ENCODE measurements at regions not wholly inside any gene's neighbourhood (a gene's known extent, or its start where the extent isn't known, plus 50 kb on each side); places are given as distances from the start of the nearest gene placed in this dataset.
"Not testable (repeated sequence)": the region's sequence is repeated elsewhere in the genome, so short reads cannot be mapped to it uniquely, and the experiment has no call there.

- DNase-seq, result no peak
Observed at GRCh38 chr14:21791749-21792148, 118.1 kb upstream of the OR4E1 start.

- not testable (repeated sequence) for DNase-seq
Observed at GRCh38 chr14:21788687-21789086, 115.1 kb upstream of the OR4E1 start.

- not testable (repeated sequence) for DNase-seq
Observed at GRCh38 chr14:21787242-21787641, 113.6 kb upstream of the OR4E1 start.

- DNase-seq, result no peak
Observed at GRCh38 chr14:21781543-21781942, 107.9 kb upstream of the OR4E1 start.

- DNase-seq, result no peak
Observed at GRCh38 chr14:21780429-21781084, 106.9 kb upstream of the OR4E1 start.

- DNase-seq, result no peak
Observed at GRCh38 chr14:21771671-21772070, 98.1 kb upstream of the OR4E1 start.

GRCh38 chr14:21768875-21769257, 95.2 kb upstream of the OR4E1 start:
- no peak for DNase-seq

- peak; percentile 15 for DNase-seq
Observed at GRCh38 chr14:21768116-21768874, 94.7 kb upstream of the OR4E1 start.

- not testable (repeated sequence) for DNase-seq
Observed at GRCh38 chr14:21760360-21760759, 86.7 kb upstream of the OR4E1 start.

- DNase-seq, result no peak
Observed at GRCh38 chr14:21749306-21749868, 75.8 kb upstream of the OR4E1 start.

- DNase-seq, result peak; percentile 46
Observed at GRCh38 chr14:21748869-21749303, 75.3 kb upstream of the OR4E1 start.

- no peak for DNase-seq
Observed at GRCh38 chr14:21735639-21736307, 62.2 kb upstream of the OR4E1 start.

GRCh38 chr14:21735200-21735599, 61.6 kb upstream of the OR4E1 start:
- DNase-seq, result no peak

GRCh38 chr14:21734457-21735074, 60.9 kb upstream of the OR4E1 start:
- peak; percentile 63 for DNase-seq

- no peak for DNase-seq
Observed at GRCh38 chr14:21729703-21730233, 56.1 kb upstream of the OR4E1 start.

- no peak for DNase-seq
Observed at GRCh38 chr14:21725250-21725649, 51.6 kb upstream of the OR4E1 start.

GRCh38 chr14:21724090-21724973, 50.7 kb upstream of the OR4E1 start:
- no peak for DNase-seq

- no peak for DNase-seq
Observed at GRCh38 chr14:21723431-21724045, 49.9 kb upstream of the OR4E1 start.
